ENCODE measurements at regions not wholly inside any gene's neighbourhood (a gene's known extent, or its start where the extent isn't known, plus 50 kb on each side); places are given as distances from the start of the nearest gene placed in this dataset.

DNA sequence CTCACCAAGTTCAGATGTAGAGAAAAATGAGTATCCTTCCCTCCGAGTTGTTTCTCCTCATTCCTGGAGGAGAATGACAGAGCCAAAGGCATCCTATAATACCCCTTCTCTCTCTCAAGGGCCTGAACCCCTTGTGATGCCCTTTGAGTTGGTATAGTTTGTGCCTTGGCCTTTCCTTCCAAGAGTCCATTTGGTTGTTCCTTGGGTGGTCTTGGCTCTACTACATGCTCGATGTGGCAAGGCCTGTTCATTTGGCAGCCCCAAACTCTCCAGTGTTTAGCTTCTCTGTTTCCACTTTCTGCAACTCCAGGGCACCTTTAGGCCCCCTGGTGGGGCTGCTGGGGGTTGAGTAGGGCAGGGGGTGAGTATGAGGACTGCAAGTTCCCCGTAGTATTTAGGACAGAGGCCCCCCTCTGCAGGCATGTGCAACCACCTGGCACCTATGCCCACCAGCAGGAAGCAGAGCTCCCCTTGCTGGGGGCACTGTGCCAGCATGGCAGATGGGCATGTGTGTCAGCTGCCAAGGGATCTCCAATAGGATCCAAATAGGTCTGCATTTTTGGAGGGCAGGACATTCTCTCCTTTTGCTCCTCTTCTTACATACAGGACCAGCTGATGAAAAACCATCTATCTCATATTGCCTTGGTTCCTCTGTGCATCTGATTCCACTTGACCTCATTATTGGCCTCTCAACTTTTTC lies 217.2 kb upstream of the CADM1 start:
- no peaks in the 10 kb centered on the region for H3K4me1 Mint-ChIP-seq
- no peak overlapping the region for H3K27ac Mint-ChIP-seq
- H3K9me3 Mint-ChIP-seq: peaks cover 0 to under 1% of the 10 kb centered on the region in 2 donors
- H3K4me3 Mint-ChIP-seq: no peak overlapping the region
- no peak for DNase-seq
- ATAC-seq: no peak
- H3K27me3 Mint-ChIP-seq: peaks cover under 1% of the 10 kb centered on the region

DNA sequence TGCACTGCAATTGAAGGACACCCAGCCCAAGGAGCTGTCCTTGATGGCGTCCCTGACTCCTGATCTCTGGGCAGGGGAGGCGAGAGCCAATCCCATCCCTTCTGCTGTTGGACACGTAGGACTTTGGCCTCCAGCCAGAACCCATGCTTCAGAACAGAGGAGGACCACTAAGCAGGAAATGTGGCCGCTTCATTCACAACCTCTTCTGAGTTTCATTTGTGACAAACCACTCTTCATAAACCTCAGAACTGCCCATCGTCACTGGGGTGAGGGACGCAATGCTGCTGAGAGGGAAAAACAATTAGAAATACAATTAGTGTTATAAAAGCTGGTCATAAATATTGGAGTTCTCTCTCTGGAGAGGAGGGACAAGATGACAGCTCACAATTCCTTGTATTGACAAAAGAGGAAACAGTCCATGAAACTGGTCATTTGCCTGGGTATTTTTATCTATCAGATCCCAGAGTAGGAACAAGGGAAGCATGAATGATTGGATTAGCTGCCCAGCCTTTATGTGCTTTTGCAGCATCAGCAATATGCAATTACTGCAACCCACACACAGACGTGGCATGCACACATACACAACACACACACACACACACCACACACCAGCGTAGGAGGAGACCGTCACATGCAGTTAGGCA lies 216.5 kb upstream of the CADM1 start:
- no peak overlapping the region for H3K4me3 Mint-ChIP-seq

DNA sequence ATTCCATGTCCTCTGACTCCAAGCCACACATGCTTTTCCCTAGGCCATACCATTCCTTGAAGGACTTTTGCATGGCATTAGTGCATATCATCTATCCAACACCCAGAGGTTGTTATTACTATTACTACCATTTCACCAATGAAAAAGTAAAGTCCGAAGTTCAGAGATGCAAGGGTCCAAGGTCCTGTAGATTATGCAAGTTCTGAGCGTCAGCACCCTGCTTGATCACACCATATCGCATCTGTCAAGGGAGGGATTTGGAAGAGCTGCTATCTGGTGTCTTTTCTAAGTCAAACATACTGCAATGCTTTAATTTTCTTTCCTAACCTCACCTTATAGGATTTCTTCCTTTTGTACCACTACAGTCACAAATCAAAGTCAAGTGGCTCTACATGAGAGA lies 214.7 kb upstream of the CADM1 start:
- Mint-ChIP-seq H3K4me1 (no peaks in the 10 kb centered on the region), H3K4me3 (no peak overlapping the region), H3K9me3 (no peaks in the 10 kb centered on the region), H3K27me3 (no peaks in the 10 kb centered on the region), H3K27ac (no peak overlapping the region)
- ATAC-seq (no peak), DNase-seq (no peak)

More for the DNA sequence above, 216.5 kb upstream of the CADM1 start:
- Mint-ChIP-seq H3K27me3 (no peaks in the 10 kb centered on the region), H3K9me3 (no peaks in the 10 kb centered on the region), H3K4me1 (no peaks in the 10 kb centered on the region), H3K27ac (no peak overlapping the region)
- no peak for DNase-seq
- ATAC-seq: no peak

DNA sequence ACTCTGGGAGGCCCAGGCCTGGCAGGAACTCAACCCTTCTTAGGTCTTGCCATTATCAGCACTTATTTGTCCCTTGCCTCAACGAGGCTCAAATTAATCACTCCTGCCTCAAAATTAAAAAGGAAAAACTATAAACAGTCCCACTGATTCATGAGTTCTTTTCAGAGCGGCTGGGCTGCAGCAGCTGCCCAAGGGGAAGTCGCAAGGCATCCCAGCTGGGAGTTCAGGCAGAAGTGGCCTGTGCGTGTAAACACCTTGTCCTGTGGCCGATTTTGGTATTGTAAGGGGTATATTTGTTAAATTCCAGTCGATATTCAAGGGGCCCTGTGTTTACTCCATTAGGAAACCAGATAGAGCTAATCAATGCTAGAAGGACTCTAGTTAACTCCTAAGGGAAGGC lies 213.9 kb upstream of the CADM1 start:
- no peak for ATAC-seq
- Mint-ChIP-seq H3K27ac (no peak overlapping the region), H3K4me3 (no peak overlapping the region), H3K27me3 (no peaks in the 10 kb centered on the region), H3K9me3 (no peaks in the 10 kb centered on the region), H3K4me1 (no peaks in the 10 kb centered on the region)
- DNase-seq: no peak

DNA sequence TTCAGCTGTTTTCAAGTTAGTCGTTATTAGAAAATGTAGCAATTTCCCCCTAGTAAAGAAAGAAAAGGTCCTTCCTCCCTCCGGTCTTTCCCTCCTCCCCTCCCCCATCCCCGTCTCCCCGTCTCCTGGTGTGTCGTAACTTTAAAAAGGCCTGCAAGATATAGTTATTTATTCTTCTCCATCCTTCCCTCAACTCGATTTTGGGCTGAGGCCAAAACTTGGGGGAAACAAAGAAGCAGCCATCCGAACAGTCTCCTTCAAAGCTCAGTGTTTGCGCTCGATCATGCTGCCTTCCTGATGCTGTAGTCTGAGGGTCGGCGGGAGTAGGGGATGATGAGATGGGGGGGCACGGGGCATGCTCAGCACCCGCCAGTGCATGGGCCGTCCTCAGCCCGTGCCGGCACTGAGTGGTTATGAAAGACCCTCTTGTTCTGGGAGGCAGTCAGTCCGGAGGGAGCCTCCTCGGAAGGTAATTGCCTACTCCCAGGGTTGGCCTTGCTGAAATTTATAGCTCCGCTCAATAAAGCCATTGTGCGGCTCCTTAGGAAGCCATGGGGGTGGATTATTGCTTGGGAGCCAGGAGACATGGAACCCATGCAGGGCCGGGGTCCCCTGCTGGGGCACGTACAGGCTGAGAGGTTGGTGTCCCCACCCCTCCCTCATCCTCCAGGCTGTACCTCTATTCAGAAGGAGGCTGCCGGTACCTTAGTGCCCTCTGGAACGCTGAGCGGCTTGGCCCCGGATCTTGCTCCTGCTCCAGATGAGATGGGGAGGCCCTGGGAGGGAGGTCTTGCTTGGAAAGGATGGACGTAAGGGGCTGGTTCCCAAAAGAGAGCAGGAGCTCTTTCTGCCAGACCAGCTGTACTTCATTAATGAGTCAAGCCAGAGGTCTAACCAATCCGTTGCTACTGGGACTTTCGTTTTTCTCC lies 212.7 kb upstream of the CADM1 start:
- H3K27ac Mint-ChIP-seq: peak overlapping the region in 1 of 2 donors; percentile 49

DNA sequence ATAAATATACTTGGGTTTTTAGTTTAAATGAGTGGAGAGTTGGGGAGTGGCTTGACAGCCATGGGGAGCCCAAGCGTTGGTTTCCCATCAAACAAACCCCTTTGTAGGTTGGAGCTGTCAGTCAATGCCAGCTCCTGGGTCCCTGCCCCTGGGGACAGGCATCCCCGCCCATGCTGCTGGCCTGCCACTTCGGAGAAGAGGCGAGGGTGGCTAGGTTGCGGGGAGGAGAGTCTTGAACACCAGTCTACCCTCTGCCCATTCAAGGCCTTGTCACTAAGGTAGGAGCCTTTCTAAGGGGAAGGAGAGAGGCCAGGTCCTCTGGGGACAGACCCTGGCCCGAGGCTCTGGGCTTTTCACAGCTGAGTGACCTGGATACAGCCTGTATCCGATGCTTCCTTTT lies 211.9 kb upstream of the CADM1 start:
- Mint-ChIP-seq H3K27me3 (no peaks in the 10 kb centered on the region), H3K9me3 (no peaks in the 10 kb centered on the region), H3K4me1 (no peaks in the 10 kb centered on the region), H3K27ac (no peak overlapping the region), H3K4me3 (no peak overlapping the region)
- no peak for DNase-seq
- no peak for ATAC-seq

More for the DNA sequence above, 212.7 kb upstream of the CADM1 start:
- Mint-ChIP-seq H3K9me3 (no peaks in the 10 kb centered on the region), H3K4me3 (no peak overlapping the region), H3K4me1 (no peaks in the 10 kb centered on the region), H3K27me3 (no peaks in the 10 kb centered on the region)
- DNase-seq (no peak), ATAC-seq (no peak)

DNA sequence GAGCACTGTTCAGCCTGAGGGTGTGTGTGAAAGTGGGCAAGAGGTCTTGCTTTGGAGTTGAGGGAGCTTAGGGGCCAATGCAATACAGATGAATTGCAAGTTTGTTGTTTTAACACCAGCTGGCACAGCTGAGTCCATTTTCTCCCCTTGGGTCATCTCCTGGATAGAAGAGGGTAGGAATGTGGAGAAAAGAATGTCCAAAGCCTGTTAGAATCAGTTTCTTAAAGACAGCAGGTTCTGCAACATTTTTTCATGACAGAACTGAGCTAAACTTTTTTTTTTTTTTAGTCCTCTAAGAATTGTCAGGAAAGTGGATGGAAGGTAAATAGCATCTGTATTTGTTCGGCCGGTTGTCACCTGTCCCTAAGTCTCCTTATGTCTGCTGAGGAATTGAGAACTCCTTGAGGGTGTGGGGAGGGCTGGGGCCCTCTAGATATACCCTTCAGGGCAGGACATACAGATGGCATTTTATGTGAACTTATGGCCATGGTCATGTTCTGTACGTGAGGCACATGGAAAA lies 211.1 kb upstream of the CADM1 start:
- ATAC-seq (no peak), DNase-seq (no peak)
- no peaks in the 10 kb centered on the region for H3K27me3 Mint-ChIP-seq
- no peak overlapping the region for H3K4me3 Mint-ChIP-seq
- H3K9me3 Mint-ChIP-seq: no peaks in the 10 kb centered on the region
- no peaks in the 10 kb centered on the region for H3K4me1 Mint-ChIP-seq
- no peak overlapping the region for H3K27ac Mint-ChIP-seq

DNA sequence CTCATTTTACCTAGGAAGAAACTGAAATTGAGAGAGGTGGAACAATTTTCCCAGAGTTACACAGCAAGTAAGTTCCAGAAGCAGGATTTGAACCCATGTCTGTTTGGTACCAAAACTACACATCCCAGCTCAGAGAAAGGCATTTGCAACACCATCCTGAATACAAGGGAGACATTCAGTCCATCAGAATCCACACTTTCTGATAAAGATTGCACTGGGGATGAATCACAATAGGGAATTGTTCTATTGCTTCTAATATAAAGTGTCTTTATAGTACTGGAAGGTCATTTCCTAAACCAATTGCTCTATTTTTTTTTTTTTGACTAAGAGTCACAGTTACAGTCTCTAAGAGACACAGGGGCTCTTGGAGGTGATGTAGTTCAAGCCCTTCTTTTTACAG lies 208.1 kb upstream of the CADM1 start:
- H3K4me1 Mint-ChIP-seq: no peaks in the 10 kb centered on the region
- no peak overlapping the region for H3K27ac Mint-ChIP-seq

DNA sequence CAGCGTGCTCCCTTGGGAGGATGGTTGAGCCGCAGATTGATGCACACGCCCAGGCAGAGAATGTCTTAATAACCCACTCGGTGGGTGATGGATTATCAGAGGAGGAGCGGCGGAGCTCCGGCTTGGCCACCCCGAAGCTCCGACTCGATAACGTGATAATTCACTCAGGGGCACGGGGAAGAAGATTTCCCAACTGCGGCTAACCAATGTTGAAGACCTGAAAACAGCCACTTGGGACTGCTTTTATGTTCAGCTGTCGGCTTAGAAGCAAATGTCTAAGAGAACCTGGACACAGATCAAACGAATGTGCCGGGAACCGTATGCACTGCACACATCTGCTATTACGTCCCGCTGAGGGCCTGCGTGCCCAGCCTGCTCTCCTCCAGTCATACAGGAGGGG lies 206.8 kb upstream of the CADM1 start:
- no peaks in the 10 kb centered on the region for H3K4me1 Mint-ChIP-seq
- no peak for ATAC-seq
- DNase-seq: no peak
- H3K9me3 Mint-ChIP-seq: no peaks in the 10 kb centered on the region
- no peak overlapping the region for H3K27ac Mint-ChIP-seq
- no peaks in the 10 kb centered on the region for H3K27me3 Mint-ChIP-seq
- H3K4me3 Mint-ChIP-seq: no peak overlapping the region

More for the DNA sequence above, 208.1 kb upstream of the CADM1 start:
- Mint-ChIP-seq H3K27me3 (no peaks in the 10 kb centered on the region), H3K4me3 (no peak overlapping the region), H3K9me3 (no peaks in the 10 kb centered on the region)
- ATAC-seq: no peak
- DNase-seq: no peak

DNA sequence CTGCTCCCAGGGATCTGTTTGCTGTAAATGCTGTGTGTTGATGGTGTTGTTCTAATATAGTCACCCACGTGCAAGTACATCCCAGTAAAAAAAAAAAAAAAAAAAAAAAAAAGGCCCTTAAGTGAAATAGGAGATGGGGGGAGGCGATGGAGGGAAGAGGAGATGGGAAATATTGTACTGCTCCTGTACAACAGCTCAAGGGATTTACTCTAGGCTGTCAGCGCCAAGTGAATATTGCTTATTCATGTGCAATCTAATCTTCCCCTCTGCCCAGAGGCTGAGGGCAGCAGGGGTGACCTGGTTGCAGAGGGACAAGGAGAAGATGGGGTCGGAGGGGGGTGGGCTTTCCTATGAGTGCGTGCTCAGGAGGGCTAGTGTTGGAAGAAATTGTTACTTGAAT lies 206.2 kb upstream of the CADM1 start:
- Mint-ChIP-seq H3K4me1 (no peaks in the 10 kb centered on the region), H3K27me3 (no peaks in the 10 kb centered on the region), H3K4me3 (no peak overlapping the region), H3K27ac (no peak overlapping the region), H3K9me3 (no peaks in the 10 kb centered on the region)
- DNase-seq: no peak
- ATAC-seq: no peak

DNA sequence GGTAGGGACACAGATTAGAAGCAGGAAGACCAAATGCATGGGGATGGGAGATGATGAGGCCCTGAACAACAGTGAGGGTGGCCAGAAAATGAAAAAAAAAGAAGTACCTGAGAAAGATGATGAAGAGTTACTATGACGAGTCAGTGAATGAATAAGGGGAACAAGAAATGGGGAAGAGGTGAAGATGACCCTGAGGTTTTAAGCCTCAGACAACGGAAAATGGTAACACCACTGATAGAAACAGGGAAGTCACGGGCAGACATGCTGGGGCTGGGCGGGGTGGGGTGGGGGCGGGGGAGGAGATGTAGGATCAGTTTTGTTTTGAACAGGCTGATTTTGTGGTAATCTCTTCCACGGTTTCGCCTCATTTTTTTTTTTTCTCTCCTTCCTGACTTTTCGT lies 205.1 kb upstream of the CADM1 start:
- Mint-ChIP-seq H3K27ac (no peak overlapping the region), H3K4me1 (no peaks in the 10 kb centered on the region), H3K4me3 (no peak overlapping the region), H3K27me3 (no peaks in the 10 kb centered on the region), H3K9me3 (peaks cover 0 to 5% of the 10 kb centered on the region in 2 donors)
- ATAC-seq (no peak), DNase-seq (no peak)

DNA sequence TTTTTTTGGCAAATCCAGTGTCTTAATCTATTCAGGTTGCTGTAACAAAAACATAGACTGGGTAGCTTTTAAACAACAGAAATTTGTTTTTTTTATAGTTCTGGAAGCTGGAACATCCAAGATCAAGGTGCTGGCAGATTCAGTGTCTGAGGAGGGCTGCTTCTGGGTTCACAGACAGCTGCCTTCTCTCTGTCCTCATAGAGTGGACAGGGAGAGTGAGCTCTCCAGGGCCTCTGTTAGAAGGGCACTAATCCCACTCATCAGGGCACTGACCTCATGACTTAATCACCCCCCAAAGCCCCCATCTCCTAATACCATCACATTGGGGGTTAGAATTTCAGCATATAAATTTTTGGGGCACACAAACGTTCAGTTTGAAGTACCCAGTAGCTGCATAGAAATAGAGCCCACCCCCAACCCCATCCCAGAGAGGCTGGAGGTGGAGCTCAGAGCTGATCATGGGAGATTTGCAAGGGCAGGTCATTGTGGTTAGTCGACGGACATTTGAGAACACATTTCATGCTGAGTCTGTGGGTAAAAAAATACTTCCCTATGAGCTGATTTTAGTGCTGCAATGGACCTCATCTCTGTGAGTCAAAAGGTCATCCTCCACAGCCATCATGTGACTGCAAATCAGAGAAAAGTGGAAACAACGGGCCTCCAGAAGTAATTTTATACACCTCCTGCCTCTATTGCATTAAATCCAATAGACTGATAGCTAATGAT lies 203.1 kb upstream of the CADM1 start:
- ATAC-seq: no peak
- DNase-seq: no peak
- no peaks in the 10 kb centered on the region for H3K4me1 Mint-ChIP-seq
- no peaks in the 10 kb centered on the region for H3K27me3 Mint-ChIP-seq
- no peak overlapping the region for H3K27ac Mint-ChIP-seq
- H3K9me3 Mint-ChIP-seq: peaks cover 5 to 7% of the 10 kb centered on the region in 2 donors
- no peak overlapping the region for H3K4me3 Mint-ChIP-seq

DNA sequence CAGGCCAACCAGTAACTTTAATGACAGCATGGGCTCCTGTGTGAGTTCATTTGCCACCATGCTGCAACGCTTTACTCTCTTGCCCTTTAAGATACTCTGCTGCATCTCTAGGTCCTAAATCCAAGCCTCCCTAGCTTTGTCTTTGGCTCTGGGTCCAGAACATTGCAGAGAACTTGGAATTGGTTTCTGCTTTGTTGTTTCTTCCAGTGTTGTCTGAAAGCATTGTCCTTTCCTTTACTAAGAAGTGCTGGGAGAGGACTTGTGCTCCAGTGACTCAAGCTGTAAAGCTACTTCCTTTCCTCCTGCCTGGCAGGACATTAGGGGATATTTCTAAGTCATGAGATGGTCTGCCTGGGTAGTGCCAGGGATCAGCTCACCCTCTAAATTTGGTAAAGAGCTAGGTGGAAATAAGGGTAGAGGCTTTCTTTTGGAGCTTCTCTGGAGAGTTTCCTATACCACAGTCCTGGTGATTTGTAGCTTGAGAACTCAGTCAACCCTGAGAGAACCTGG lies 202.5 kb upstream of the CADM1 start:
- Mint-ChIP-seq H3K4me1 (no peaks in the 10 kb centered on the region), H3K27ac (peak overlapping the region in 1 of 2 donors; percentile 34), H3K4me3 (no peak overlapping the region), H3K9me3 (peaks cover 5 to 7% of the 10 kb centered on the region in 2 donors), H3K27me3 (no peaks in the 10 kb centered on the region)
- no peak for DNase-seq
- ATAC-seq: no peak

DNA sequence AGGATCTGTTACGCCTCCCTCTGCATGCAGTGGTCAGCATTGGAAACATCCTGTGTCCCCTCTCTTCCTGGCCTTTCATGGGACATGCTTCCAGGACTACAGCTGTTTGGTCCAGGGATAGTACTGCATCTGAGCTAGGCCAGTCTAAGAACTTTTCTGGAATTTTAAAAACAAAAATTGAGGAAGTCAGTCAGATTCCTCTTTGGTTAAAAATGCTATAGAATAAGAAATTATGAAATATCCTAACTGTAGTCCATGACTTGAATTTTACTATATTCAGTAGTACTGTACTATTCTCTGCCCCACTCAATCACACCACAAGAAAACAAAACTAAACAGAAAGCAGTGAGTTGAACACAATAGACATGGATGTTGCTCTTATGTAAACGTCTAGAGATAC lies 201.0 kb upstream of the CADM1 start:
- Mint-ChIP-seq H3K27me3 (no peaks in the 10 kb centered on the region), H3K9me3 (peaks cover 5 to 11% of the 10 kb centered on the region in 2 donors)

More for the DNA sequence above, 201.0 kb upstream of the CADM1 start:
- Mint-ChIP-seq H3K4me1 (no peaks in the 10 kb centered on the region), H3K4me3 (no peak overlapping the region), H3K27ac (no peak overlapping the region)
- DNase-seq (no peak), ATAC-seq (no peak)
